ENCODE measurements at regions not wholly inside any gene's neighbourhood (a gene's known extent, or its start where the extent isn't known, plus 50 kb on each side); places are given as distances from the start of the nearest gene placed in this dataset.
A peak's percentile ranks its signal among the peaks of the same experiment; 100 is the strongest.

DNA sequence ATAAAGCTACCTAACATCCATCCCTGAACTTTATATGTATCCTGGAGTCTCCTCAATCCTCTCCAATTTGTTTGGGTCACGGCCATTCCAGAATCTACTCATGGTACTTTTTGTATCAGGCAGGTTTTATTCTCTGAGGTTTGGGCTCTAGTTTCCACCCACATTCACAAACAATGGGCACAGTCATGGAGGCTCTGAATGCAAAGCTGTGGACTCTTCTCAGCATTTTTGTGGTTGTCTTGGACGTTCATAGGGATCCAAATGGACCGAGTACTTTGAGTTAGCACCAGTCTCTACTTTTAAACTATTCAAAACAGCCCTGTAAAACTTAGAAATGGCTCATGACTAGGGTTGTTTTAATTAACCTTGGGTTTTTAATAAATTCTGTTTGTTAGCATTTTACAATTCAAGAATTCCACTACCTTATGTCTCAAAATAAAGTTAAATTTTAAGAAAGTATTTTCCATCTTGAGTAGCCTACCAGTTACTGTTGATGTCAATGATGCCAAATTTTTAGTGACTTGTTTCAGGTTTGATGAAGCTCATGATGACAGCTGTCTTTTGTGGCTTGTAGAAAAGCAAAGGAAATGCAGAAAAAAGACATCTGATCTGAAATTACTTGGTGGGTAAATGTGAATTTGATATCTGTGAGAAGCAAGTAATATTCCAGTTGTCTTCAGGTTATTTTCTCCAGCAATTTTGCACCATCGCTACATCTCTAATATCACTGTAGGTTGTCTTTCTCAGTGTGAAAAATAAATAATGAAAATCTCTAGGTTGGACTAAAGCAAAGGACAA, 275.7 kb upstream of the THBS1 start:
- TF ChIP-seq, protein P1, sequence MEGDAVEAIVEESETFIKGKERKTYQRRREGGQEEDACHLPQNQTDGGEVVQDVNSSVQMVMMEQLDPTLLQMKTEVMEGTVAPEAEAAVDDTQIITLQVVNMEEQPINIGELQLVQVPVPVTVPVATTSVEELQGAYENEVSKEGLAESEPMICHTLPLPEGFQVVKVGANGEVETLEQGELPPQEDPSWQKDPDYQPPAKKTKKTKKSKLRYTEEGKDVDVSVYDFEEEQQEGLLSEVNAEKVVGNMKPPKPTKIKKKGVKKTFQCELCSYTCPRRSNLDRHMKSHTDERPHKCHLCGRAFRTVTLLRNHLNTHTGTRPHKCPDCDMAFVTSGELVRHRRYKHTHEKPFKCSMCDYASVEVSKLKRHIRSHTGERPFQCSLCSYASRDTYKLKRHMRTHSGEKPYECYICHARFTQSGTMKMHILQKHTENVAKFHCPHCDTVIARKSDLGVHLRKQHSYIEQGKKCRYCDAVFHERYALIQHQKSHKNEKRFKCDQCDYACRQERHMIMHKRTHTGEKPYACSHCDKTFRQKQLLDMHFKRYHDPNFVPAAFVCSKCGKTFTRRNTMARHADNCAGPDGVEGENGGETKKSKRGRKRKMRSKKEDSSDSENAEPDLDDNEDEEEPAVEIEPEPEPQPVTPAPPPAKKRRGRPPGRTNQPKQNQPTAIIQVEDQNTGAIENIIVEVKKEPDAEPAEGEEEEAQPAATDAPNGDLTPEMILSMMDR (IDR thresholded peaks at IDR 0.05; ENCODE audit: borderline replicate concordance, insufficient read depth, low read depth, low read length): no peak
- no peak overlapping the region for H3K4me3 ChIP-seq (ENCODE audit: low read depth, low read length)

DNA sequence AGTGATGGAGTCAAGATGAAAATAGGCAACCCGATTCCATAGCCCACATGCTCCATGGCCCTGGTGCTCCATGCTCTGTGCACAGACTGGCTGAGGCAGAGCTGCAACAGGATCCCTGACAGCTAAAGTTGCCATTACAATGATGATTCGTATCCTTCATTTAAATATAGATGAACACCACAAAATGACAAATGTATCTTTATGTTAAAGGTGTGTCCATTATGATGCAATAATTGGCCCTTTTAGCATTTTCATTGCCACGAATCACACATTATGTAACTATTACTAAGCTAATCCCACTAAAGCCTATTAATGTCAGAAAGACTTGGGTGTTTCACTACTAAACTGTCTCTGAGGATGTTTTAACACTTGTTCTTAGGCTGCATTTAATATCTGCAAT, 270.2 kb upstream of the THBS1 start:
- TF ChIP-seq, protein P1 (IDR thresholded peaks at IDR 0.05; ENCODE audit: borderline replicate concordance, insufficient read depth, low read depth, low read length): no peak
- H3K4me3 ChIP-seq (ENCODE audit: low read depth, low read length): no peak overlapping the region

DNA sequence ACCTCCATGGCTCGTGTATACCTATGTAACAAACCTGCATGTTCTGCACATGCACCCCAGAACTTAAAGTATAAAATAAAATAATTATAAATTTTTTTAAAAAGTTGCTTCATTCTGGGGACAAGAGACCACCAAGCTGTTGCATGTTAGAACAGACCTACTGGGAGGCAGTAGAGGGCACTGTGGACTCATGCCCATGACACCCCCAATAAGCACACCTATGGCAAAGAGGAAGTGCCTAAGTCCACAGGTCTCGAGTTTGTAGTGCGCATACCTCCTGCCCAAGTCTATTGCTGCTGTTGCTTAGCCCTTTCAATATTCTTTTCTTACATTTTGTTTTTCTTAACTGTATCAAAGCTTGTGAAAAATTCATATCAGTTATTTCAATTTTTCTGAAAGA, 267.9 kb upstream of the THBS1 start:
- no peak overlapping the region for H3K4me3 ChIP-seq (ENCODE audit: low read depth, low read length)
- TF ChIP-seq, protein P1 (IDR thresholded peaks at IDR 0.05; ENCODE audit: borderline replicate concordance, insufficient read depth, low read depth, low read length): peak; percentile 58; the same call in 1 of the 2 replicates

DNA sequence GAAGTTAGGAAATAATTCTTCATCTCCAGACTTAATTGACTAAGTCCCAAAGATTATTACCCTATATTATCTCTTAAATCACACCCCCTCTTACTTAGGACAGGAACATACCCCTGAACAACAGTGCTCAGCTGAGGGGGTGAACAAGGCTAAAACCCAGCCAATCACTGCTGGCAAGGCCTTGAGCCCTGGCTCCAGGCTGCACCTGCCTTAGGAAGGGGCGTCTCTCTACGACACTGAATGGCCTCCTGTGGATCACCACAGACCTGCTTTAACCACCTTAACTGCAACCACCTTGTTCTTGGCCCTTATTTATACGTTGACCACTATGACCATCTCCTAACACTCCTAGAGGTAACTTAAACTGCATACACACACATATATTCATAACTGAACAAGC, 267.4 kb upstream of the THBS1 start:
- TF ChIP-seq, protein P1 (IDR thresholded peaks at IDR 0.05; ENCODE audit: borderline replicate concordance, insufficient read depth, low read depth, low read length): no peak

DNA sequence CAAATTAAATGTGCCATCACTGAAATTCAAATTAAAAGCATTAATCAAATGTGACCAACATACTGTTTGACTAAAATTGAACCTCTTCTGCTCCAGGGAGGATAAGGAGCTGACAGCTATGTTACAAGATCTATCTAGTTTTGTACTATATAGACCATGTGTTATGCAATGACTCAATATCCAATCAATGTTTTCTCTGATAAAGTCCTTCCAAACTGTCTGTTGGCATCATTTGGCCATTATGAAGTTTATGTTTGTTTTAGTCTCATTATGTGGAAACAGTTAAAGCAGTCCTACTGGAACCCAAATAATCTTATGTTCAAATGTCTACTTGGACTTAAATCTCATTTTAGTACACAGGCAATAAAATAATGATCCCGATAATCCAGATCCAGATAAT, 267.0 kb upstream of the THBS1 start:
- H3K4me3 ChIP-seq (ENCODE audit: low read depth, low read length): no peak overlapping the region
- TF ChIP-seq, protein P1 (IDR thresholded peaks at IDR 0.05; ENCODE audit: borderline replicate concordance, insufficient read depth, low read depth, low read length): no peak

More for the DNA sequence above, 267.4 kb upstream of the THBS1 start:
- H3K4me3 ChIP-seq (ENCODE audit: low read depth, low read length): no peak overlapping the region

DNA sequence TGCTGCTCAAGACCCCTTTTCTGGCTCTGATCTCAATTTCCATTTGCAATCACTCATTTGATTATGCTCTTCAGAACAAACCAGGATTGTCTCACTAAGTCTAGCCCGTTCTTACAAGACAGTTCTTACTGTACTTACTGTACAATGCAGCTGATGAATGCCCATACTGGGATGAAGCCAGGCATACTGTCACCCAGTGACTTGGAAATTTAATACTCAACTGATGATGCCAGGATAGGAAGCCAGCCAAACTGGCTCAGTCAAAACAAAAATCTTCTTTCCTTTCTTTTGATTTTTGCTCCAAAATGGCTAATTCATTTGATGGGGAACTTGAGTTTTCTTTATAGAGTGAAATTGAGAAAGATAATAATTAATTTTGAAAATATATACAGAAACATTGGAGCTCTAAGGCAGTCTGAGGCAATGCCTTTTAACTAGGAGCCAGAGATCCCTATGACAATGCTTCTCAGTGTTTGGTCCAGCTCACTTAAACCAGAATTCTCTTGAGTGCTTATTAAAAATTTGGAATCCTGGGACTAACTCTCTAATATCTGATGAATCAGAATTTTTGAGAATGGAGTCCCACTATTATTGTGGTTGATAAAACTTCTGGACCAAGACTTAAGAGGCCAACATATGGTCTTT, 265.6 kb upstream of the THBS1 start:
- TF ChIP-seq, protein P1 (IDR thresholded peaks at IDR 0.05; ENCODE audit: borderline replicate concordance, insufficient read depth, low read depth, low read length): no peak

DNA sequence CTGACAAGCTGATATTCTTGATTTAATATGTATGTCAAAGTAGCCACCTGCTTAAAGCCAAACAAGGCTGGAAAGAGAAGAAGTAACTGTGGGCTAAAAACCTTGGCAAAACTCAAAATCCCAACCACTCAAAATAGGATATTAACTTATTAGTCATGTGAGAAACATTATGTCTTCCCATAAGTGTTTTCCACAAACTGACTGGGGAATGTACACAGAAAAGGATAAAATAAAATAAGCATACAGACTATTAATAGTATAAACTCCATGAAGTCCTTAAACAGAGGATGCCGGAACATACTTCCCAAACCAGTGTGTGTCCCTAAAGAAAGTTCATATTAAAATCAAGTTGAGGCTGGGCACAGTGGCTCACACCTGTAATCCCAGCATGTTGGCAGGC, 263.7 kb upstream of the THBS1 start:
- no peak overlapping the region for H3K4me3 ChIP-seq (ENCODE audit: low read depth, low read length)
- TF ChIP-seq, protein P1 (IDR thresholded peaks at IDR 0.05; ENCODE audit: borderline replicate concordance, insufficient read depth, low read depth, low read length): no peak

More for the DNA sequence above, 265.6 kb upstream of the THBS1 start:
- H3K4me3 ChIP-seq (ENCODE audit: low read depth, low read length): no peak overlapping the region

Data from GM12875 (cell line).